HEK293 (cell line): ENCODE measurements at regions not wholly inside any gene's neighbourhood (a gene's known extent, or its start where the extent isn't known, plus 50 kb on each side); places are given as distances from the start of the nearest gene placed in this dataset.

Experiments
- CTCF ChIA-PET: fragments of 350-600 bp; formaldehyde crosslinking; extraction: SDS; loops from one replicate; lab custom pipeline; 2021; ENCODE audit warnings: antibody characterized with exemption; lab: Yijun Ruan, JAX
- POLR2A ChIA-PET: fragments of 300-600 bp; formaldehyde crosslinking; extraction: SDS; loops from one replicate; lab custom pipeline; 2020; ENCODE audit warnings: antibody characterized with exemption, inconsistent platforms; lab: Yijun Ruan, JAX
- H3K27ac ChIP-seq: fragments of 200-500 bp; sonication (Bioruptor generic); 2 replicates; pipeline ENCODE4 v1.5.1; 2014; ENCODE audit warnings: low read depth, low read length, control low read depth, inconsistent platforms; ENCODE audit errors: extremely low read depth
- H3K36me3 ChIP-seq, 2 experiments: fragments of 200-500 bp in 1 of 2; sonication (Bioruptor generic) in 1 of 2; 1 replicate in 1 of 2; 2 replicates in 1 of 2; pipeline ENCODE4 v1.5.1; 2014 to 2017; ENCODE audit warnings: inconsistent platforms in 2 of 2, low read length in 2 of 2; ENCODE audit not compliant: control insufficient read depth in 2 of 2, insufficient read depth in 1 of 2
- H3K4me1 ChIP-seq: fragments of 200-500 bp; sonication (Bioruptor generic); 2 replicates; pipeline ENCODE4 v1.5.1; 2014; ENCODE audit warnings: mild to moderate bottlenecking, low read length, inconsistent platforms; ENCODE audit not compliant: control insufficient read depth, insufficient read depth
- H3K4me3 ChIP-seq: 2 replicates; pipeline ENCODE4 v1.5.1; 2011; ENCODE audit warnings: low read depth, mild to moderate bottlenecking, control low read depth, low read length, moderate library complexity
- H3K9me3 ChIP-seq: fragments of 200-500 bp; sonication (Bioruptor generic); 2 replicates; pipeline ENCODE4 v1.5.1; 2014; ENCODE audit warnings: low read depth, low read length, inconsistent platforms; ENCODE audit not compliant: control insufficient read depth, insufficient read depth
- HOXC10 ChIP-seq: sonication (generic); formaldehyde crosslinking; IDR thresholded peaks from 2 replicates; pipeline ENCODE4 v1.8.1; 2023; ENCODE audit warnings: mild to moderate bottlenecking, missing genetic modification reagents
- PRDM1 ChIP-seq: fragments of 450-650 bp; formaldehyde crosslinking; IDR thresholded peaks from 2 replicates; pipeline ENCODE4; 2016; ENCODE audit warnings: missing biosample characterization, missing genetic modification characterization
- ZFHX2 ChIP-seq: fragments of 450-650 bp; formaldehyde crosslinking; conservative IDR thresholded peaks from 2 replicates; pipeline ENCODE4 v1.5.1; 2016; ENCODE audit warnings: missing biosample characterization, missing genetic modification characterization
- ZNF138 ChIP-seq: fragments of 450-650 bp; formaldehyde crosslinking; IDR thresholded peaks from 2 replicates; pipeline ENCODE4 v1.5.1; 2016; ENCODE audit warnings: missing biosample characterization, missing genetic modification characterization, borderline replicate concordance
- ZNF214 ChIP-seq: fragments of 450-650 bp; formaldehyde crosslinking; IDR thresholded peaks from 2 replicates; pipeline ENCODE4 v1.5.1; 2017; ENCODE audit warnings: missing biosample characterization, mild to moderate bottlenecking, missing genetic modification characterization, borderline replicate concordance
- ZNF624 ChIP-seq: fragments of 450-650 bp; formaldehyde crosslinking; IDR thresholded peaks from 2 replicates; pipeline ENCODE4 v1.5.1; 2017; ENCODE audit warnings: missing biosample characterization, missing genetic modification characterization
- ZNF830 ChIP-seq: fragments of 450-650 bp; IDR thresholded peaks from 2 replicates; pipeline ENCODE4 v1.5.0; 2018; ENCODE audit warnings: missing biosample characterization, missing genetic modification characterization, low read depth, mild to moderate bottlenecking, moderate library complexity
- TF ChIP-seq, protein P1 (sequence below): fragments of 450-650 bp; formaldehyde crosslinking; IDR thresholded peaks from 2 replicates; pipeline ENCODE4 v1.5.1; 2016; ENCODE audit warnings: missing biosample characterization, missing genetic modification characterization
- TF ChIP-seq, protein P2 (sequence below): IDR thresholded peaks from 2 replicates; pipeline ENCODE4 v1.6.1; 2011; ENCODE audit warnings: mild to moderate bottlenecking, low read depth, low read length, borderline replicate concordance
- TF ChIP-seq, protein P3 (sequence below): fragments of 450-650 bp; formaldehyde crosslinking; IDR thresholded peaks from 2 replicates; pipeline ENCODE4 v1.5.1; 2016; ENCODE audit warnings: missing biosample characterization, missing genetic modification characterization
- TF ChIP-seq, protein P4 (sequence below): fragments of 450-650 bp; formaldehyde crosslinking; IDR thresholded peaks from 2 replicates; pipeline ENCODE4 v1.5.1; 2016; ENCODE audit warnings: missing biosample characterization, missing genetic modification characterization
- TF ChIP-seq, protein P5 (sequence below): fragments of 450-650 bp; formaldehyde crosslinking; IDR thresholded peaks from 2 replicates; pipeline ENCODE4 v1.5.0; 2017; ENCODE audit warnings: missing biosample characterization, missing genetic modification characterization, borderline replicate concordance
- TF ChIP-seq, protein P6 (sequence below): sonication (generic); formaldehyde crosslinking; IDR thresholded peaks from 2 replicates; pipeline ENCODE4 v1.8.1; 2022; ENCODE audit warnings: mild to moderate bottlenecking, moderate library complexity, missing genetic modification reagents
- TF ChIP-seq, protein P7 (sequence below): fragments of 450-650 bp; formaldehyde crosslinking; IDR thresholded peaks from 2 replicates; pipeline ENCODE4 v1.5.1; 2016; ENCODE audit warnings: missing biosample characterization, missing genetic modification characterization, low read depth

DNA sequence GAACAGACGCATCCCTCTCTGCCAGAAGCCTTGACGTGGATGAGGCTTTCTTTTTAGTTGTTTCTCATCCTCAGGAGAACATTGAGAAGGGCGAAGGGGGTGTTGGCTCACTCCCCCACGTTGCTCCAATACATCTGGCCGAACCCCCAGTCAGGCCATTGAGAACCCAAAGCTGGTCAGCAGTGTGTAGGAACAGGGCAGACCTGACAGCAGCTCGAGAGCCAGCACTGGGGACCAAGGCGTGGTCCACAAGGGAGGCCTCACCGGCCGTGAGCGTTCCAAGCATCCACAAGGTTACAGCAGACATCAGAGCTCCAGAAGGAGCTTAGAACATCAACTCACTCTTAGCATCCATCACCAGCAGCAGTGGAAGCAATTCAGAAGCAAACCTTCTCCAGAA is 387.9 kb upstream of the ARID1B start (continued):
- TF ChIP-seq, protein P1, sequence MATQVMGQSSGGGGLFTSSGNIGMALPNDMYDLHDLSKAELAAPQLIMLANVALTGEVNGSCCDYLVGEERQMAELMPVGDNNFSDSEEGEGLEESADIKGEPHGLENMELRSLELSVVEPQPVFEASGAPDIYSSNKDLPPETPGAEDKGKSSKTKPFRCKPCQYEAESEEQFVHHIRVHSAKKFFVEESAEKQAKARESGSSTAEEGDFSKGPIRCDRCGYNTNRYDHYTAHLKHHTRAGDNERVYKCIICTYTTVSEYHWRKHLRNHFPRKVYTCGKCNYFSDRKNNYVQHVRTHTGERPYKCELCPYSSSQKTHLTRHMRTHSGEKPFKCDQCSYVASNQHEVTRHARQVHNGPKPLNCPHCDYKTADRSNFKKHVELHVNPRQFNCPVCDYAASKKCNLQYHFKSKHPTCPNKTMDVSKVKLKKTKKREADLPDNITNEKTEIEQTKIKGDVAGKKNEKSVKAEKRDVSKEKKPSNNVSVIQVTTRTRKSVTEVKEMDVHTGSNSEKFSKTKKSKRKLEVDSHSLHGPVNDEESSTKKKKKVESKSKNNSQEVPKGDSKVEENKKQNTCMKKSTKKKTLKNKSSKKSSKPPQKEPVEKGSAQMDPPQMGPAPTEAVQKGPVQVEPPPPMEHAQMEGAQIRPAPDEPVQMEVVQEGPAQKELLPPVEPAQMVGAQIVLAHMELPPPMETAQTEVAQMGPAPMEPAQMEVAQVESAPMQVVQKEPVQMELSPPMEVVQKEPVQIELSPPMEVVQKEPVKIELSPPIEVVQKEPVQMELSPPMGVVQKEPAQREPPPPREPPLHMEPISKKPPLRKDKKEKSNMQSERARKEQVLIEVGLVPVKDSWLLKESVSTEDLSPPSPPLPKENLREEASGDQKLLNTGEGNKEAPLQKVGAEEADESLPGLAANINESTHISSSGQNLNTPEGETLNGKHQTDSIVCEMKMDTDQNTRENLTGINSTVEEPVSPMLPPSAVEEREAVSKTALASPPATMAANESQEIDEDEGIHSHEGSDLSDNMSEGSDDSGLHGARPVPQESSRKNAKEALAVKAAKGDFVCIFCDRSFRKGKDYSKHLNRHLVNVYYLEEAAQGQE (tag by site-specific recombination) = no peak
- TF ChIP-seq, protein P2, sequence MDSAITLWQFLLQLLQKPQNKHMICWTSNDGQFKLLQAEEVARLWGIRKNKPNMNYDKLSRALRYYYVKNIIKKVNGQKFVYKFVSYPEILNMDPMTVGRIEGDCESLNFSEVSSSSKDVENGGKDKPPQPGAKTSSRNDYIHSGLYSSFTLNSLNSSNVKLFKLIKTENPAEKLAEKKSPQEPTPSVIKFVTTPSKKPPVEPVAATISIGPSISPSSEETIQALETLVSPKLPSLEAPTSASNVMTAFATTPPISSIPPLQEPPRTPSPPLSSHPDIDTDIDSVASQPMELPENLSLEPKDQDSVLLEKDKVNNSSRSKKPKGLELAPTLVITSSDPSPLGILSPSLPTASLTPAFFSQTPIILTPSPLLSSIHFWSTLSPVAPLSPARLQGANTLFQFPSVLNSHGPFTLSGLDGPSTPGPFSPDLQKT = no peak
- TF ChIP-seq ZNF214 (tag by site-specific recombination) (no peak), PRDM1 (tag by site-specific recombination) (no peak), ZNF830 (tag by site-specific recombination) (no peak)
- TF ChIP-seq, protein P3, sequence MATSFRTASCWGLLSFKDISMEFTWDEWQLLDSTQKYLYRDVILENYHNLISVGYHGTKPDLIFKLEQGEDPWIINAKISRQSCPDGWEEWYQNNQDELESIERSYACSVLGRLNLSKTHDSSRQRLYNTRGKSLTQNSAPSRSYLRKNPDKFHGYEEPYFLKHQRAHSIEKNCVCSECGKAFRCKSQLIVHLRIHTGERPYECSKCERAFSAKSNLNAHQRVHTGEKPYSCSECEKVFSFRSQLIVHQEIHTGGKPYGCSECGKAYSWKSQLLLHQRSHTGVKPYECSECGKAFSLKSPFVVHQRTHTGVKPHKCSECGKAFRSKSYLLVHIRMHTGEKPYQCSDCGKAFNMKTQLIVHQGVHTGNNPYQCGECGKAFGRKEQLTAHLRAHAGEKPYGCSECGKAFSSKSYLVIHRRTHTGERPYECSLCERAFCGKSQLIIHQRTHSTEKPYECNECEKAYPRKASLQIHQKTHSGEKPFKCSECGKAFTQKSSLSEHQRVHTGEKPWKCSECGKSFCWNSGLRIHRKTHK (tag by site-specific recombination) = no peak
- TF ChIP-seq, protein P4, sequence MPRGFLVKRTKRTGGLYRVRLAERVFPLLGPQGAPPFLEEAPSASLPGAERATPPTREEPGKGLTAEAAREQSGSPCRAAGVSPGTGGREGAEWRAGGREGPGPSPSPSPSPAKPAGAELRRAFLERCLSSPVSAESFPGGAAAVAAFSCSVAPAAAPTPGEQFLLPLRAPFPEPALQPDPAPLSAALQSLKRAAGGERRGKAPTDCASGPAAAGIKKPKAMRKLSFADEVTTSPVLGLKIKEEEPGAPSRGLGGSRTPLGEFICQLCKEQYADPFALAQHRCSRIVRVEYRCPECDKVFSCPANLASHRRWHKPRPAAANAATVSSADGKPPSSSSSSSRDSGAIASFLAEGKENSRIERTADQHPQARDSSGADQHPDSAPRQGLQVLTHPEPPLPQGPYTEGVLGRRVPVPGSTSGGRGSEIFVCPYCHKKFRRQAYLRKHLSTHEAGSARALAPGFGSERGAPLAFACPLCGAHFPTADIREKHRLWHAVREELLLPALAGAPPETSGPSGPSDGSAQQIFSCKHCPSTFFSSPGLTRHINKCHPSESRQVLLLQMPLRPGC (tag by site-specific recombination) = no peak

DNA sequence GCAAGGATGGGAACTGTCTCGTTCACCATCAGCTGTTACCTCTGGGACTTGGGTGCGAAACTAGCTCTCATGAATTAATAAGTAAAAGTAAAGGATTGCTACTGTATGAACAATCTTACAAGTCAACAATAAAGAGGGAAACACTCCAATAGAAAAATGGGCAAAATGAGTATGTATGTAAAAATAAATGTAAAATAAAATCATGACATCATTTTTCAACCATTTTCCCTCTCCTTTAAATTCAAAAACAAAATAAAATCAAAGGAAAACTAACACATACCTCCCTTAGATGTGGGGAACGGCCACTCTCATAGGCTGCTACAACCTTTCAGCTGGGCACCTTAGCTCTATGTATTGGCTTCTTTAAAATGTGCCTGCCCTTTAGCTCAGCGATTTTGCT is 389.7 kb upstream of the ARID1B start:
- CTCF ChIA-PET = interaction anchor here (0.6 kb wide), 1 partner anchor 1472 kb away, joined by 4 read pairs; no protein-coding TSS in a partner anchor

DNA sequence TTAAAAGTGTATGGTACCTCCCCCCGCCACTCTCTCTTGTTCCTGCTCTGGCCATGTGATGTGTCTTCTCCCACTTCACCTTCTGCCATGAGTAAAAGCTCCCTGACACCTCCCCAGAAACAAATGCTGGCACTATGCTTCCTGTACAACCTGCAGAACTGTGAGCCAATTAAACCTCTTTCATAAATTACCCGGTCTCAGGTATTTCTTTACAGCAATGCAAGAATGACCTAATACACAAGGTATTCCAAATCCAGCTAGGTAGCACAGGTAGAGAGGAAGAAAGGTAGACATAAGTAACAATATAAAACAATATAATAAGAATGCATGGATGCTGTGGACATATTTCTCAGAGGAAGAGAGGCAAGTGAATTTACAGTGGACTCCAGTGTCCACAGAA is 394.1 kb upstream of the ARID1B start:
- ChIA-PET CTCF (no interaction called here), POLR2A (no interaction called here)
- H3K4me3 ChIP-seq = no peak overlapping the region
- H3K4me1 ChIP-seq = peaks cover 9% of the 10 kb centered on the region; the same call in 1 of the 2 replicates
- no peaks in the 10 kb centered on the region for H3K9me3 ChIP-seq
- H3K27ac ChIP-seq = no peak overlapping the region
- no peaks in the 10 kb centered on the region for H3K36me3 ChIP-seq
- TF ChIP-seq, protein P5, sequence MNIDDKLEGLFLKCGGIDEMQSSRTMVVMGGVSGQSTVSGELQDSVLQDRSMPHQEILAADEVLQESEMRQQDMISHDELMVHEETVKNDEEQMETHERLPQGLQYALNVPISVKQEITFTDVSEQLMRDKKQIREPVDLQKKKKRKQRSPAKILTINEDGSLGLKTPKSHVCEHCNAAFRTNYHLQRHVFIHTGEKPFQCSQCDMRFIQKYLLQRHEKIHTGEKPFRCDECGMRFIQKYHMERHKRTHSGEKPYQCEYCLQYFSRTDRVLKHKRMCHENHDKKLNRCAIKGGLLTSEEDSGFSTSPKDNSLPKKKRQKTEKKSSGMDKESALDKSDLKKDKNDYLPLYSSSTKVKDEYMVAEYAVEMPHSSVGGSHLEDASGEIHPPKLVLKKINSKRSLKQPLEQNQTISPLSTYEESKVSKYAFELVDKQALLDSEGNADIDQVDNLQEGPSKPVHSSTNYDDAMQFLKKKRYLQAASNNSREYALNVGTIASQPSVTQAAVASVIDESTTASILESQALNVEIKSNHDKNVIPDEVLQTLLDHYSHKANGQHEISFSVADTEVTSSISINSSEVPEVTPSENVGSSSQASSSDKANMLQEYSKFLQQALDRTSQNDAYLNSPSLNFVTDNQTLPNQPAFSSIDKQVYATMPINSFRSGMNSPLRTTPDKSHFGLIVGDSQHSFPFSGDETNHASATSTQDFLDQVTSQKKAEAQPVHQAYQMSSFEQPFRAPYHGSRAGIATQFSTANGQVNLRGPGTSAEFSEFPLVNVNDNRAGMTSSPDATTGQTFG (tag by site-specific recombination) = no peak
- TF ChIP-seq, protein P6, sequence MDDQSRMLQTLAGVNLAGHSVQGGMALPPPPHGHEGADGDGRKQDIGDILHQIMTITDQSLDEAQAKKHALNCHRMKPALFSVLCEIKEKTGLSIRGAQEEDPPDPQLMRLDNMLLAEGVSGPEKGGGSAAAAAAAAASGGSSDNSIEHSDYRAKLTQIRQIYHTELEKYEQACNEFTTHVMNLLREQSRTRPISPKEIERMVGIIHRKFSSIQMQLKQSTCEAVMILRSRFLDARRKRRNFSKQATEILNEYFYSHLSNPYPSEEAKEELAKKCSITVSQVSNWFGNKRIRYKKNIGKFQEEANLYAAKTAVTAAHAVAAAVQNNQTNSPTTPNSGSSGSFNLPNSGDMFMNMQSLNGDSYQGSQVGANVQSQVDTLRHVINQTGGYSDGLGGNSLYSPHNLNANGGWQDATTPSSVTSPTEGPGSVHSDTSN (CRISPR knock-in tag) = no peak
- TF ChIP-seq ZNF138 (tag by site-specific recombination) = no peak

More for the DNA sequence above, 389.7 kb upstream of the ARID1B start:
- H3K36me3 ChIP-seq = no peaks in the 10 kb centered on the region
- no peak overlapping the region for H3K27ac ChIP-seq
- POLR2A ChIA-PET = no interaction called here
- no peaks in the 10 kb centered on the region for H3K4me1 ChIP-seq
- no peaks in the 10 kb centered on the region for H3K9me3 ChIP-seq
- TF ChIP-seq ZFHX2 (tag by site-specific recombination) = no peak
- TF ChIP-seq, protein P7, sequence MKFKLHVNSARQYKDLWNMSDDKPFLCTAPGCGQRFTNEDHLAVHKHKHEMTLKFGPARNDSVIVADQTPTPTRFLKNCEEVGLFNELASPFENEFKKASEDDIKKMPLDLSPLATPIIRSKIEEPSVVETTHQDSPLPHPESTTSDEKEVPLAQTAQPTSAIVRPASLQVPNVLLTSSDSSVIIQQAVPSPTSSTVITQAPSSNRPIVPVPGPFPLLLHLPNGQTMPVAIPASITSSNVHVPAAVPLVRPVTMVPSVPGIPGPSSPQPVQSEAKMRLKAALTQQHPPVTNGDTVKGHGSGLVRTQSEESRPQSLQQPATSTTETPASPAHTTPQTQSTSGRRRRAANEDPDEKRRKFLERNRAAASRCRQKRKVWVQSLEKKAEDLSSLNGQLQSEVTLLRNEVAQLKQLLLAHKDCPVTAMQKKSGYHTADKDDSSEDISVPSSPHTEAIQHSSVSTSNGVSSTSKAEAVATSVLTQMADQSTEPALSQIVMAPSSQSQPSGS (tag by site-specific recombination) = peak; percentile 55; the same call in 1 of the 2 replicates
- TF ChIP-seq HOXC10 (CRISPR knock-in tag) = no peak
- no peak for TF ChIP-seq ZNF624
- no peak overlapping the region for H3K4me3 ChIP-seq
